ENCODE measurements at regions not wholly inside any gene's neighbourhood (a gene's known extent, or its start where the extent isn't known, plus 50 kb on each side); places are given as distances from the start of the nearest gene placed in this dataset.

DNA sequence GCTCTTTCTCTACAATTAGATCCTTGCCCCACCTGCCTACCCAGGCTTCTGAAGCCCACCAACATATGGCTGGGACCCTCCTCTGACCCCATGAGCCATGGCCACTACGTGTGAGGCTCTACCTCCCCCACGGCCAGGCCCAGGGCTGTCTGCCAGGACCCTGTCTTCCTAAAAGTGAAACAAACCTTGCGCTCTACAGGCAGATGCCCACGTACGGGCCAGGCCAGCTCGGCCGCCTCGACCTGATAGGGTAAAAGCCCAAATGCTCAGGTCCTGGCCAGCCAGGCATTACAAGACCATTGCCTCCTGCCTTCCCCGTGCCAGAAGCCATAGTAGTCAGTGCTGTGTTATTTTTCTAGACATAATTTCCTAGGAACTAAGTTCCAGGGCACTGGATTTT, 1496.4 kb downstream of the BRD1 start:
- TF ChIP-seq CTCF (IDR thresholded peaks at IDR 0.05) = no peak
- TF ChIP-seq POLR2A (IDR thresholded peaks at IDR 0.05) = no peak

Measured in esophagus squamous epithelium (tissue), 4 donors.